ENCODE measurements at regions not wholly inside any gene's neighbourhood (a gene's known extent, or its start where the extent isn't known, plus 50 kb on each side); places are given as distances from the start of the nearest gene placed in this dataset.
"Not testable (repeated sequence)": the region's sequence is repeated elsewhere in the genome, so short reads cannot be mapped to it uniquely, and the experiment has no call there.

DNA sequence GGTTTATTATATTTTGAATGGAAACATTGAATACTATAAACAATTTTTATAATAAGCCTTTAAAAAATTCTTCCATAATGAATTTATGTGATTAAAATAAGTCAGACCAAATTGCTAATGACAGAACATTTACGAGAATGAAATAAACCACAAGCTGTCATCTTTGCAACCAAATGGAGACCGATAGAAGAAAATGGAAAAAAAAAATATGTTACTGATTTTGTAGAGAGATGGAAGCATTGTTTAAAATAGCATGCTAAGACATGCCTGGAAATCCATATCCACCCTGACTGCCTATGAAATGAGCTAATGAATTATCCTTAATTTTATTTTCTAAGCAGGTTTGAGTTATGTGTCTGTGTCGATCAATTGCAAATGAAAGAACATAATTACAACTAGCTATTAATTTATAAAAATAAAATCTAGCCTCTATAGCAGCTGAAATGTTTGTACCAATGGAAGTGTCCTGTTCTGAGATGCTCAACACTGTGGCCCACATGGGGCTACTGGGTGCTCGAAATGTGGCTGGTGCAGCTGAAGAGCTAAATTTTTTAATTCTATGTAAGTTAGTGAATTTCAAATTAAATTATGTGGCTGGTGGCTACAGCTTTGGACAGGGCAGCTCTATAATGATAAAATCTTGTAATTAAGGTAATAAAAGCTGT, 832.8 kb downstream of the RNF144A start:
- DNase-seq (ENCODE audit: low spot score): no peak

DNA sequence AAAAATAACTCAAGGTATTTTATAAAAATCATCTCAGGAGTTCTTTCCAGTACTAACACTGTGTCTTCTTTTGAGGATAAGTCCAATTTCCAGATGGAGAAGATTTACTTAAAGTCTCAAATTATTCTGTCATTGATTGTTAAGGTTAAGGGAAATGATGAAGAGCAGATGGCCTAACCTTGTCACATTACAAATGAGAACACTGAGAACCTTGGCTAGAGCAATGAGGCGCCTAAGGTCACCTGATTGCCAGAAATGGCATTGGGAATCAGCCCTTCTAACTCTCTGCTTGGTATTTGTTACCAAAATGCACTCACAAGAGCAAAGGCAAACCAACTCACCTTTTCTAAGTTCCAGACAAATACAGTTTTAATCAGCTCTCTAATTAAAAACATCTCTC, 835.1 kb downstream of the RNF144A start:
- DNase-seq (ENCODE audit: low spot score): no peak

DNA sequence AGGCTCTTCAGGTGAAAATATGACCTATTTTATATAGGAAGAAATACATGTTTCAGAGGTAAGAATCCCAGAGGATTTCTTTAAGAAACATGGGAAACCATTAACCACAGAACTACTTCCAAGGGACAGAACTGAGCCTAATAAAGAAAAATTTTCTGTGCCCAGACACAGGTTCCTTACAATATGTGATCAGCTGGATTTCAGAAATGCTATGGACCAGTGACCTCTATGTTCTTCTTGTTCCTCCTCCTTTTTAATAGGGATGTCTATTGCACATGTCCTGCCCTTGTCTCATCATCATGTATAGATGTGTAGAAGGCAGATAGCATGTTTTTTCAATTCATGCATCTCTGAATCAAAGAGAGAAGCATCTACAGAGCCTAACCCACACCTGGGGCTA, 836.6 kb downstream of the RNF144A start:
- no peak for DNase-seq (ENCODE audit: low spot score)

DNA sequence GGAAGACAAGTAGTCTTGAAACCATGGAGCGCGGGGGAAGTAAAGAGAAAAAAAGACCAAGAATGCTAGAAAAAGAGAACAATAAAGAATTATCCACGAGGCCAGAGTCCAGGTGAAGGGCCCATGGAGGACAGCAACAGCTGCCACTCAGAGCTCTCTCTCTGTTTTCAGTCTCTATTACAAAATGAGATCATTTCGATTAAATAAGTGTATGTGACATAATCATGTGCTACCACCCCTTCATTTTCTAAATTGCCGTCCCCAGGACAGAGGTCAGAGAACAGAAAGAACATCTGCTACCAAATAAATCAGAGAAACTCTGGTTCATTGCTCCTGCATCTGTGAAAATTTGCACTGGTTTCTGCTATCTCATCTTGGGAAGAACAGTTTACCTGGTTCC, 838.7 kb downstream of the RNF144A start:
- DNase-seq (ENCODE audit: low spot score): no peak

DNA sequence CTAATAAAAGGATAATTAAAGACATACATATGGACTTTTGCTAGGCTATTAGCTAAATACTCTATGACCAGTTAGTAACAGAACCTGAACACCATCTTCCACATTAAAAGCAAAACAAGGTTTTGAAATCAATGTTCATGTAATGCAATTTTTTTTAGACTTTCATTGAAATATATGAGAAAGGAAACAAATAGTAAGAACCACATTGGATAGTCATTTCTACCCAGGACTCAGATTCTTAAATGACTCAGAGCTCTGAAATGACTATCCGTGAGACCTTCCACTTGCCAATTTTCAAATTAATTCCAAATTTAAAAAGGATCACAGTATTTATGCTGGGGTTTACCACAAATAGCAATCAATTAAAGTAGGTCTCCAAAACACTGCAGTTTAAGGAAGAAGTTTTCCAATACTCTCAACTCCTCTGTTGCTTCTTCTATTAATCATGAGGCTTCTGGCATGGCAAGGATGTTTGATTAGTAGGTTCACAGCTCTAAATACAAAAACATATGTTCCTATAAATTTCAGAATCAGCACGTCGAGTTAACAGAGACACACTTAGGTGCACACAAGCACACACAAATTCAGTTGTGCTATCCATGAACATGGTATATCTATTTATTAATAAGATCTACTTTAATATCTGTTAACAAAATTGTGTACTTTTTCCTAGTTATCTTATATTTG, 841.0 kb downstream of the RNF144A start:
- no peak for DNase-seq (ENCODE audit: low spot score)

DNA sequence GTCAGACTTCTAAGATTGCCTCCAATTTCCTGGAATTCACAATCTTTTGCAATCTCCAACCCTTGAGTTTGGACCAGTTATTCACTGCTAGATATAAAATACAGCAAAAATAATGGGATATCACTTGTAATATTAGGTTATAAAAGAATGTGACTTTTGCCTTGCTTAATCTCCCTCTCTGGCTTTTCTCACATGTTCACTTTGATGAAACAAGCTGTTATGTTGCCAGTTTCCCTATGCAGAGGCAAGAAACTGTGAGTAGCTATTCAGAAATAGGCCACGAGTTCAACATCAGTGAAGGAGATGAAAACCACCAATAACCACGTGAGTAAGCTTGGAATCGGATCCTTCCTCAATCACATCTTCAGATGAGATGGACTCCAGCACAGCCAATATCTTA, 842.7 kb downstream of the RNF144A start:
- DNase-seq (ENCODE audit: low spot score): no peak

DNA sequence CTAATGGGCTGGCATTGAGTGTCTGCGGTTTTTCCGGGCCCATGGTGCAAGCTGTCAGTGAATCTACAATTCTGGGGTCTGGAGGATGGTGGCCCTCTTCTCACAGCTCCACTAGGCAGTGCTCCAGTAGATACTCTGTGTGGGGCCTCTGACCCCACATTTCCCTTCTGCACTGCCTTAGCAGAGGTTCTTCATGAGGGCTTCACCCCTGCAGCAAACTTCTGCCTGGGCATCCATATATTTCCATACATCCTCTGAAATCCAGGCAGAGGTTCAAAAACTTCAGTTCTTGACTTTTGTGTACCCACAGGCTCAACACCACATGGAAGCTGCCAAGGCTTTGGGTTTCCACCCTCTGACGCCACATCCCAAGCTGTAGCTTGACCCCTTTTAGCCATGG, 846.2 kb downstream of the RNF144A start:
- DNase-seq (ENCODE audit: low spot score): not testable (repeated sequence)

DNA sequence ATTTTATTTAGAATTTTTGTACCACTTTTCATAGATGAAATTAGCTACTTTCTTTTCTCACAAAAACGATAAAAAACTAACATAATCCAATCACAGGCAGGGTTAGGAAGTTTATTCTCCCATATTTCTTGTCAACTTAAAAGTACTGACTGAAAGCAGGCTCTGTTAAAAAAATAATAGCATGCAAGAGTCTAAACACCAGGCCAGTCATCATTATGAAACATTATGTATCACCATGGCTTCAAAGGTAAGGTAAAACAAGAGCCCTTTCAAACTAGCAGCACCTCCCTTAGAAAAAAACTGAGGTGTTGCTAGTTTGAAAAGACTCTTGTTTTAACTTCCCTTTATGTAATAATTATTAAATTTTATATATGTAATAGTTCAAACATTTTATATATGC, 848.0 kb downstream of the RNF144A start:
- no peak for DNase-seq (ENCODE audit: low spot score)

DNA sequence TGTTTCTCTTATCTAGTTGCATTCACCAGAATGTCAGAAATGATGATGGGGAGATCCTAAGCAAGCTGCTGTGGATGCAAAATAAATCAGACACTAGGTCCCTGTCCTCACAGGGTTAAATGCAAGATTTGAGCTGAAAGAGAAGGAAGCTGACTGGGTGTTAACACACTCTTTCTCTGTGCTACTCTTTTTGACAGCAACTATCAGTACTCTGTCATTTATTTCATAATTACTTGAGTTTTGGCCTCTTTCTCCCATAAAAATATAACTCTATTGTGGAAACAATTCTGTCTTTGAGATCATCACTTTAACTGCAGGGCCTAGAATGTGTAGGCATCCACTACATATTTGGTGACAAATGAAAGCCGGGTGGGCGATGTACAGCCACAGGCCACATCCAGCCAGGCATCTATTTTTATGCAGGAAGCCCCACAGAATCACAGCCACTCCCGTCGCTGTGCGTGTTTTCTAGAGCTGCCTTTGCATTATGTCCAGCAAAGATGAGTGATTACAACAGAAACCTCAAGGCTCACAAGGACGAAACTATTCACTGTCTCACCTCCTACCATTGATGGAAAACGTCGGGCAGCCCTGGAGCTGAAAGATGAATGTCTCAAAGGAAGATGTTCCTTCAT, 849.0 kb downstream of the RNF144A start:
- DNase-seq (ENCODE audit: low spot score): no peak

DNA sequence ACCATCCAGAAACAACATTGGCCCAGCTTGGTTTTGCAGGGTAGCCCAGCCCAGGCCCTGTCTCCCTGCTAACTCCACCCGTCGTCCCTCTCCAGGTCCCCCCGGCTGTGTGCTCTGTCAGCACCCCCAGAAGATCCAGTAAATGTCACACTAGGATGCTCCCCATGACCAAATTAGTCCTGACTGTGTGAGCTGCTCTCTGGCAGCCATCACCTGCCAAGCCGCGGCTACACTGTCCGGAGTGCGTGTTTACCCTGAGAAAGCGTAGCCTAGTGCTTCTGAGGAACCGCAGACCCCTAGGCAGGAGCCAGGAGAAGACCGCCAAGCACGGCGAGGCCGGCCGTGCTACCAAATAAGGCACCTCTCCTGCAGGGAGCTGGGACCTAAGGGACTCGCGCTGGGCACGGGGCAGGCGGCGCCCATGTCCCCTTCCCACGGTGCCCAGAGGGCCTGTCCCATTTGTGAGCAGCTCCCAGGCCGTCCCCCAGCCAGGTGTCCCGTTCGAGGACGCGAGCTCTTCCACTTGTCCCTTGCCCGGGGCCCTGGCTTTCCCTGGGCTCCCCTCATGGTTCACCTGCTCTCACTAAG, 849.9 kb downstream of the RNF144A start:
- no peak for DNase-seq (ENCODE audit: low spot score)

DNA sequence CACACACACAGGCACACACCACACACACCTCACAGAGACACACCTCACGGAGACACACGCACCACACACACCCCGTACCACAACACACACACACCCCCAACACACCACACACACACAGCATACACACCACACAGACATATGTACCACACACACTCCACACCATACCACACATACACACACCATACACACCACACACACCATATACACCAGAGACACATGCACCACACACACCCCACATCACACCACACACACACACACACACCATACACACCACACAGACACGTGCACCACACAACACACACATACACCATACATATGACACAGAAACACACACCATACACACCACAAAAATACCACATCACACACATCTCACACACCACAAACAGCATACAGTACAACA, 850.7 kb downstream of the RNF144A start:
- DNase-seq (ENCODE audit: low spot score): no peak

DNA sequence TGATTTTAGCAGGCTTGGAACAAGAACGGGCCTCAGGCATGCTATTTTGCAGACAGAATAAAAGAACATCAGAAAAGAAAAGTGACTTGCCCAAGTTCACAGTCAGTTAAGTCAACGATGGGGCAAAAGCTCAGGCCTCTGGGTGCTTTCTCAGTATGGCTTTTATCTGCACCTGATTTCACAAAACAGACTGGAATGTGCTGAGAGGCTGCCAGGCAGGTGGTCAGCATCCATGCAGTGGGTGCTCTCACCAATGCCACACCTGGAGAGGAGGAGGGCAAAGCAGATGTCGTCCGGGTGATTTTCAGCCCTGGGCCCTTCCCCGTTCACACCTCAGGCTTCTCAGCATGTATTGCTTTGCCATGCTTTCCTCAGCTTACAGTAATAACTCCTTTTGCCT, 854.6 kb downstream of the RNF144A start:
- no peak for DNase-seq (ENCODE audit: low spot score)

DNA sequence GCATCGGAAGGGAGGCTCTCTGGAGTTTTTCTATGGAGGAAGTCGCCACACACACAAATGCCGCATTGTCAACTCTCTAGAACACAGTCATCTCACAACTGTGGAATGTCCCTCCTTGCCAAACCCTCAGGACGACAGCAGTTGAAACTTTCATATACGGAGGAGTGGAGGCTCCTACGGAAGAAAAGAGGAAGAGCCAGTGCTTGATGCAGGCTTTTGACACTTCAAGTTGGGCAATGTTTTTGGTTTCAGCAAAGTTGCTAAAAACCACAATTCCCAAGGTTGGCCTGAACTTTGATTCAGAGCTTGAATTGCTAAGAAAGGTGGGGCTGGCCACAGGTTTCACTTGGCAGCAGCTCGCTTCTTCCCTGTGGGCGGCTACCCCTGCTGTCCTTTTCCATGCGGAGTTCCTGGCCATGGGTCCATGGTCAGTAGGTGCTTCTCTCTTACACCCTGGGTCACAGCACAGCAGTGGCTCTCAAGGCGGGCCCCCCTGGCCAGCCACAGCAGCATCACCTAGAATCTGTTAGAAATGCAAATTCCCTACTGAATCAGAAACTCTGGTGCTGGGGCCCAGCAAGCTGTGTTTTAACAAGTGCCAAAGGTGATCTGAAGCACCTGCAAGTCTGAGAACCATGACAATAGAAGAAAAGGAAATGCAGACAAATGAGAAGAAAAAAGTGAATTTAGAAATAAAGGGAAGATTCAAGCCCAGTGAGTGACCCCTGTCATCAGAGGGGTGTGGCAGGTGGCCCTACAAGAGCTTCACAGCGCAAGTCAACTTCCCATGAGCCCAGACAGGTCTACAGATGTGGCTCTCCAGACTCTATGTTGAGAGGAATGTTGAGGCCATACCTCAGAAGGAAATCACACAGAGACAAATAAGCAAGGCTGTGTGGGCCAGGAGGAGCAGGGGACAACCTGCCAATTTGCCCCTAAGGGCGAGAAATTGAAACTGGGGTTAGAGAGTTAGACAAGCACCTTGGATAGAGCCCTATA, 856.4 kb downstream of the RNF144A start:
- DNase-seq (ENCODE audit: low spot score): no peak

DNA sequence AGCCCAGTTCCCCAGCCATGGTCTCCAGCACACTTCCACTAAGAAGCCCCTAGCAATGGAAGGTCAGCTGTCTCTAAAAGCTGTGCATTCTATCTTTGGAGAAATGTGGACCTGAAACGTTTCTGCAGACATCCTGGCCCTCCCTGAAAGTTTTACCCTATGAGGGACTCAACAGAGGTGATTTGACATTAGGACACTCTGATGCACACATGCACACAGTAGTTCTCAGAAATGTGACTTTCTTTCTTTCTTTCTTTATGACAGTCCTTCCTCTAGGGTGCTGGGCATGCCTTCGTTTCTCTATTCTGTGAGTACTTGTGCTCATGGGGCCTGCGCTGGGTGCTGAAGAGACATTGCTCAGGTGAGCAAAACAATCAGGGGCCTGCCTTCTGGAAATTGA, 857.3 kb downstream of the RNF144A start:
- DNase-seq (ENCODE audit: low spot score): no peak

DNA sequence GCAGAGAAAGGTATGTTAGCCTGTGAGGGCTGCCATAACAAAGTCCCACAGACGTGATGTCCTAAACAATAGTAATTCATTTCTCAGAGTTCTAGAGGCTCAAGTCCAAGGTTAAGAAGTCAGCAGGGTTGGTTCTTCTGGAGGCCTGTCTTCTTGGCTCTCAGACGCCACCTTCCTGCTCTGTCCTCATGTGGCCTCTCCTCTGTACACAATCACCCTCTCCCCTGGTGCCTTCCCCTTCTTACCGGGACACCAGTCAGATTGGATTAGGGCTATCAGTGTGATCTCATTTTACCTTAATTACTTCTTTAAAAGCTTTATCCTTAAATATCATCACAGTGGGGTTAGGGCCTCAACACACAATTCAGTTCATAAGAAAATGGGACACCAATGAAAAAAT, 860.5 kb downstream of the RNF144A start:
- DNase-seq (ENCODE audit: low spot score): no peak

DNA sequence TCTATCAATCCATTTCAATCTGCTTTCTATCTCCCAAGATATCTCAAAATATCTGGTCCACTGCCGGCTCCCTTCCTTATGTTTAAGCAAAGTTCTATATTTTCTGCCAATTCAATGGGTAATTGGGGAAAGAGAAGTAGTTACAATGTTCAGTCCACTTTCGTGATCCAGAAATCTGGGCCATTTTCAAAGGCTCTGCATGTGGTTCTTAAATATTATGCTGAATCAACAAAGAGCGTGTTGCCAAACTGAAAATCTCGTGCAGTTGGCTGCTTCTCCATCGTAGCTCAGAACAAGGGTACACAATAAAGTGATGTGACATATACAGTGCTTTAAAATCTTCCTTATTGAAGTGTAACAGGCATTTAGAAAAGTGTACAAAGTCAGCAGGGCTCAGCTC, 863.1 kb downstream of the RNF144A start:
- no peak for DNase-seq (ENCODE audit: low spot score)

DNA sequence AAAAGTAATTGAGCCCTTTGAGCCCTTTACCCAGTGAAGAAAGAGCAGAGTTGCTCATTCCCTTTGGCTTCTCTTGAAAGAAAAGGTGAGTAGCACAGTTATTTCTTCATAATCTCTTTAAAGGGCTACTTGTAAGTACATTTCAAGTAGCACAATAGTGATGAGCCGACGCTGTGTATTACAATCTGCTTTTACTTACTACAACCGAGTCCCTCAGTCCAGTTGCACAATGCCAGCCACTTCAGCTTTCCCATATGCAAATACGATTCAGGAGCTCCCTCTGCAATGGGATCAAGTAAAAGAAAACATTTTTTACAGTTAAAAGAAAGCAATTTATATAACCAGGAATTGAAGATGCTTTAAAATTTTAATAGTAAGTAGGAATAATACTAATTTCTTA, 868.5 kb downstream of the RNF144A start:
- no peak for DNase-seq (ENCODE audit: low spot score)

DNA sequence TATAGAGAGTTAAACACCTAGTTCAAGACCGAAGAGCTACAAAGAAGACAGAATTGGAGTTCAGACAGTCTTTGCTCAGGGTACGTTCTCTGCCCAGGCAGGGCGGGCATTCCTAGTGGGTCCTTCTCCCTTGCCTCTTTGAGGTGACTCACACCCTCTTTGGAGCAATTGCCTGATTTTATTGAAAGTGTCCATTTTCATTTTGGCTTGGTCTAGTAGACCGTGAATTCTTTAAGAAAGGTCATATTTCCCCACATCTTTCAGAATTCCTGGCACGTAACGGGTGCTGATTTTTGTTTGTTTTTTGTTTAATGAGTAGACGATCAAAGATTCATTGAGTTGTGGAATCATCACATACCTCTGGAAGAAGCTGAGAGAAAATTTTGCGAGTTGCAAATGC, 871.5 kb downstream of the RNF144A start:
- DNase-seq (ENCODE audit: low spot score): no peak

DNA sequence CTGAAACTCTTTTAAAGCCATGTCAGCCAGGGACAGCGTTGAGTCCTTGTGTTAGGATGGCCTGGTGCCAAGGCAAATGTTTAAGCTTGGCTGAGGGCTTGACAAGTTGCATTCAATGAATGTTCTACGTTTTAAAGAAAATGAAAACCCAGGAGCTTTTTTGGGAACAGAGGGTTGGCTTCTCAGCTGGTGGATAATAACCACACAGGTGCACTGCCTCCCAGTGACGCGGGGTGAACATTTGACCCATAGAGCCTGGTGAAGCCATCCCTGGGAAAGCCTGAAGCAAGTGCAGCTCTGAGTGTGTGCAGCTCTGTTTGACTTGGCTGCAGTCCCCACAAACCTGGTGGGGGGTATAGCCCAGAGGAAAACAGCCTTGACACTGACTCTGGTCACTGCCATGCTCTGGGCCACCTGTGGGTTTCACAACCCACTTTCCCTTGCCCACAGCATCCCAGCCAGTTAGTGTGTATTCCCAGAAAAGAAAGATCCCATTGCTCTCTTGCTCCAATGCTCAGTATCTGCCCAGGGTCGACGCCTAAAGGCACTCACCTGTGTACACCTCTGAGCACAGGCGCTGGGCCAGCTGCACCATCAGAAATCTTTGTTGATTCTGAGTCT, 874.9 kb downstream of the RNF144A start:
- DNase-seq (ENCODE audit: low spot score): no peak

DNA sequence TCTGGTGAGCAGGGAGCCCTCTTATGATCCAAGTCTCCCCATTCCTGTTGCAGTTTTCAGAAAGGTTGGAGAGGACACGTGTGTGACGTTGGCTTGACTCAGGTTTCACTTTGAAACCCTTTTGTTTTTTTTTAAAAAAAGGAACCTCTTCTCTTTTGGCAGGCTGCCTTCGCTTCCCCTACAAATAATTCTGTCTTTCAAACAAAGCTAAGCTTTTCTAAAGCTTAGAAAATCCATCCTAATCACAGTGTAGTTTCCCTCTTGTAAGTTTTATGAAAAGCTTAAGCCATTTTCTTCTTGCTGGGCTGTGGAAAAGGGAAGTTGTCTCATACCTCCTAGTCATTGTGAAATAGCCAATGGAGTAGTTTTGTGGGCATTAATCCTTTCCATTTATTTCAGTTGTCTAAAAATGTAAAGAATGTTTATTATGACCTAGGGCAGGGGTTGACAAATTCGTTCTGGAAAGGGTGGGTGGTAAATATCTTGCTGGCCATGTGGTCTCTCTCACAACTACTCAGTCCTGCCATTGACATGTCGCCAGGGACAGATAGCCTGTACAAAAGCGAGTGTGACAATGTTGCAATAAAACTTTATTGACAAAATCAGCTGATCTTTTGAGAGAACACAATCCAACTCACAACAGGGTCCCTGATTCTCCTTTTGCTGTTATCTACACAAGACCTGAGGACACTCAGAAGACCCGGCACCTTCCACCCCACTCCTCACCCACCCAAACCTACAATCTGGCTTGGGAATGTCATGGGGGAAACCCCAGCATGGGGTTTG, 878.8 kb downstream of the RNF144A start:
- peak; percentile 89 for DNase-seq (ENCODE audit: low spot score)
